Stromal cell of bone marrow (primary cell): ENCODE measurements at regions not wholly inside any gene's neighbourhood (a gene's known extent, or its start where the extent isn't known, plus 50 kb on each side); places are given as distances from the start of the nearest gene placed in this dataset.
A peak's percentile ranks its signal among the peaks of the same experiment; 100 is the strongest.
"Not testable (repeated sequence)": the region's sequence is repeated elsewhere in the genome, so short reads cannot be mapped to it uniquely, and the experiment has no call there.

Experiments
- DNase-seq: peaks from one replicate; pipeline ENCODE4 v3.0.0-alpha.2; 2012; ENCODE audit warnings: low read depth

DNA sequence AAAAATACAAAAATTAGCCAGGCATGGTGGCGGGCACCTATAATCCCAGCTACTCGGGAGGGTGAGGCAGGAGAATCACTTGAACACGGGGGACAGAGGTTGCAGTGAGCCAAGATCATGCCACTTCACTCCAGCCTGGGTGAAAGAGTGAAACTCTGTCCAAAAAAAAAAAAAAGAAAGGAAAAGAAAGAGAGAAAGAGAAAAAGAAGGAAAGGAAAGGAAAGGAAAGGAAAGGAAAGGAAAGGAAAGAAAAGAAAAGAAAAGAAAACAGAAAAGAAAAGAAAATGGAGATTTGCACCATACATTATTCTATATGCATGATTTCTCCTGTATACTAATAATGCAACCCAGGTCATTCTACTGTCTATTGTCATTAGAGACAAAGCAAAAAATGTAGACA, 421.5 kb downstream of the PCDH19 start:
- DNase-seq, result not testable (repeated sequence)

DNA sequence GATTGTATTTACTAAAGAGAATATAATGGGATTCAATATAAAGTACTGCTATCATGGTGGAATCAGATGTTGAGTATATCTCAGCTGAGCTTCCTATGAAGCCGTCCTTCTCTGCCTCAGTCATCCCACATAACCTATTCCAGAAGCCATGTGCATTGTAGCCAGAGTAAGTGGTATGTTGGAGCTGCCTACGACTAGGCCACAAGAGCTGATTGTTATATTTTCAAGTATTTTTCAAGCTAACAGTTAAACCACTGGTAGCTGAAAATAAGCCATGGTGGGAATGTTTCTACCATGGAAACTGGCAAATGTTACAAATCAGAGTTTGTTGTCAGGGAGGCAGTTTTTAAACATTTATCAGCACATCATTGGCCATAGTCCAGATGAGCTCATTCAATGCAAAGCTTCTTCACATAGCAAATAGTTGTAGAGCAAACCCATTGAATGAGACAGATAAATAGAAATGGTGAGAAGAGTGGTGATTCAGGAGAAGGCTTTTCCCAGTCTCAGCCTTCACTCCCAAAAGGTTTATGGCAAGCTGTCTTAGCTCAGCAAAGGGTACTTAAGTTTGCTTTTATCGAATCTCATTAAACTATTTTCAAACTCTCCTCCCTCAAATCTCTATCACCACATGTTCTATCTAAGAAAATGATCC, 436.4 kb downstream of the PCDH19 start:
- no peak for DNase-seq

DNA sequence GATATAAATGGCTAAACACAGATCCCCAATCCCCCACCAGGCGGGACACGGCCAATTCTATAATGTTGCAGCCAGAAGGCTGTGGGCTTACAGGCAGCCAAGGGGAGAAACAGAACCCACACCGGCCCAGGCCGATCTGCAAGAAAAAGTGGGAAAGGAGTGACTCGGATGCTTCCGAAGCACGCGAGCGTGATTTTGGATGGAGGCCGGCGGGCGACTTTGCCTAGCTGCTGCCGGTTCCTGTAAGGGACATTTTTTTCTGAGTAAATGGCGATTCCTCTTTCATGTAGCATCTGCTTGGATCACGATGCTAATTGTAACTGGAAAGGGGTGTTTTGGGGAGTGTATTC, 470.2 kb downstream of the PCDH19 start:
- DNase-seq, result no peak

GRCh38 chrX:99939206-99939882, 470.7 kb downstream of the PCDH19 start:
- DNase-seq, result not testable (repeated sequence)

DNA sequence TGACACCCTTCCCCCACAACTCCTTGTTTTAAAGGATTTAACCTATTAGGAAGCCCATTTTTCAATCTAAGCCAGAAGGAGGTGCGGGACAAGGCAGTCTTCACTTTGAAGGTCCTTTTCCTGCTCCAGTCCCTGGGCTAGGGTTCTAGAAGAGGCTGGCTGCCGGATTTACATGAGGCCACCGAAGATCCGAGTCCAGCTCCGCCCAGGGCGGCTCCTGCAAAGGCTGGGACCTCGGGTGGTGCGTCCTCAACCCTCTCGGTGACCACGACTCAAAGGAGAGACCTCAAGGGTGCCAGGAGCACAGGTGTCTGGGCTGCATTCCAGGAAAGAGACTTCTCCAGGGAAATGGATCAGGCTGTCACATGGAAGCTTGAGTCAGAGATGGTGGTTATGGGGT, 471.6 kb downstream of the PCDH19 start:
- DNase-seq, result no peak

DNA sequence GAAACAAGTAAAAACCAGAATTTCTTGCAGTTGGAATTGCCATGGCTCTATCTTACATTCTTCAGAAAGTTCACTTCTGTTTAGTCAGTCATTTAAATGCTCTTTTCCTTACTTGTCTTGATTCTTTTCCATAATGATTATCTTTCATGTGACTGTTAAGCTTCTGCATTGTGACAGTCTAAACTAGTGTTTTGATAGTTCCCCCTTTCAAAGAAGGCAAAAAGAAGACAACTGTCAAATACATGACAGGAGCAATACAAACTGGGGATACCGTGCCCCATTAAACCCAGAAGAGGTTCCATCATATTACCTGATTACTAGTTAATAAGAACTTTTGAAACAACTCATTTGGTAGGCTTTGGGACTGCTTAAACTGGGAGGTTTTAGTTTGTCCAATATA, 476.2 kb downstream of the PCDH19 start:
- DNase-seq, result no peak

- DNase-seq, result no peak
These were observed 495.4 kb downstream of the PCDH19 start for GRCh38 chrX:99914635-99915034.

DNA sequence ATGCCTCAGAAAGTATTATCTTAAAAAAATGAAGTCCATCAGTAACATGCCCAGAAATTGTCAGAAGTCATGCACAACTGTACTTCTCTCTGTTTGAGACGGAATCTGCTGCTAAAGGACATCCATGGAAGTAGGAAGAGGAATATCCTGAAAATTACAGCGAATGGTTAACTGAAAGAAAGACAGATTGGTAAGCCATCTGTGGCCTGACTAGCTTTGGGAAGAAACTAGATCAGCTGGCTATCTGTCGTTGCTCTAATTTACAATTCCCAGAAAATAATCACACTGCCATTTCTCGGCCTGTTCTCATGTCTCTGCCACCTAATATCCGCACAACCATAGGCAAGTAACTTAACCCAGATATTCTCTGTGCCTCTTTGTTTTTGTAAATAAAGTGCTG, 496.5 kb downstream of the PCDH19 start:
- DNase-seq, result no peak

- DNase-seq, result no peak
These were observed 500.1 kb downstream of the PCDH19 start for GRCh38 chrX:99909946-99910345.

GRCh38 chrX:99901091-99901490, 509.0 kb downstream of the PCDH19 start:
- DNase-seq, result no peak

DNA sequence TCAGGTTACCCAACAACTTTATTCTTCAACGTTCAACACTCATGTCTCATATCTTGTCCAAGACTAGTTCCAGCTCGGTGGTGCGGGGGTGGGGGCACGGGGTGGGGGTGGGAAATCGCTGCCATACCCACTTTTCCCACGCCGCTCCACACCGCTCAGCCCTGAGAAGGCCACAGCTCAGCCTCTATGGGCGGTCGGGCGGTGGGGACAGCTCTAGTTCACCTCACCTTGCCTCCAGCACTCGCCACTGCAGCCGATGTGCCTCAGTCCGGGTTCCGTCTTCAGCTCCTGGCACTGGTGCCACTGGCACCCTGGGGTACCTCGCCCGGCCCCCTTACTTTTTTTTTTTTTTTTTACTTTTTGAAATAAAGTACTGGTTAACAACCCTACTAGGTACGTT, 522.2 kb downstream of the PCDH19 start:
- no peak for DNase-seq

DNA sequence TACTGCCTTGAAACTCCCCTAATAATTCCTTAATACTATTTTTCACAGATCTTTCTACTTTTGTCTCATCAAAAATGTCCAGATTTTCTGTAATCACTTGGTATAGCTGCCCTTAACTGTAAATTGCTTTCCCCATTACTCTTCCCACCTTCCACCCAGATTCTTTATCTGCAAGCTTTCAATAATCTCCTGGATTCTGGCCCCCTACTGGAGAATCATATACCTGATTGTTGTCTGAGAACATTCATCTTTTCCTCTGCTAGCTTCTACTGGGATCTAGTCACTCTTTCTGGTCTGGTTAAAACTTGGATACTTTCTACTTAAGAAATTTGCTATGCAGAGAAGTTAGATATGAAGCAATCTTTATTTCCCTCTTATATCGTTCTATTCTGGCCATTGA, 552.6 kb downstream of the PCDH19 start:
- no peak for DNase-seq

GRCh38 chrX:99833821-99834220, 576.3 kb downstream of the PCDH19 start:
- no peak for DNase-seq

- DNase-seq, result no peak
These were observed 589.9 kb downstream of the PCDH19 start for GRCh38 chrX:99820197-99820596.

- DNase-seq, result no peak
These were observed 610.1 kb downstream of the PCDH19 start for GRCh38 chrX:99800016-99800415.

DNA sequence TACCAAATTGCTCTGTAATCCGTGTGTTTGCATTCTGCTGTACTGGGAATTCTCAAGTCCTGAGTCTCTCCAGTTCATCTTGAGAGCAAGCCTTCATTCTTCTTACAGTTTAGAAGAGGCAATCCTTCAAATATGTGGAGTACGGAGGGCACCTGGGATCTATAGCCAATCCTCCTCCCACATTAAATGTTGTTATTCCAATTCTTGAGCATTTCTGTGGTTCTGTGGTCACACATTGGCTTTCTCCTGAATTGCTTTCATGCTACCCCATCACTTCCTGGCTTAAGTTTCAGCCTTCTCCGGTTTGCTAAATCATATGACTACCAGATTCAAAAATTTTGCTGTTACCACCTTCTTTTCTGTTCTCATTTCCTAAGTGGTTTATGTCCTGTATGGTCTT, 611.1 kb downstream of the PCDH19 start:
- peak; percentile 19 for DNase-seq

GRCh38 chrX:99795495-99795894, 614.6 kb downstream of the PCDH19 start:
- DNase-seq, result peak; percentile 1

- no peak for DNase-seq
These were observed 627.5 kb downstream of the PCDH19 start for GRCh38 chrX:99782516-99783040.

DNA sequence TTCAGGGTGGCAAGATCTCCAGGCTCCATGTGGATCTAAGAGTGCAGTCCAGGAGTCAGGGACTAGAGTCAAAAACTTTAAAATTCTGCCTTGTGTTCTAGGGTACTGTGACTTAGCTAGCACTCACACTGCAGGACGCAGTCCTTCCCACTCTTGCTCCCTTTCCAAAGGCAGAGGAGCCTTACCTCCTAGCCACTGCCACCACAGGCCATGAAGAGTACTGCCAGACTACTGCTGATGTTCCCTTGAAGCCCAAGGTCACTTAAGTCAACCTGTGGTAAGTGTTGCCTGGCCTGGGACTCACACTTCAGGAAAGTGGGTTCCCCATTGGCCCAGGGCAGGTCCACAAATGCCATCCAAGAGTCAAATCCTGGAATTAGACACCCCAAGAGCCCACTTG, 632.2 kb downstream of the PCDH19 start:
- no peak for DNase-seq

- DNase-seq, result no peak
These were observed 648.3 kb downstream of the PCDH19 start for GRCh38 chrX:99761731-99762130.

GRCh38 chrX:99752776-99753175, 657.3 kb downstream of the PCDH19 start:
- no peak for DNase-seq

DNA sequence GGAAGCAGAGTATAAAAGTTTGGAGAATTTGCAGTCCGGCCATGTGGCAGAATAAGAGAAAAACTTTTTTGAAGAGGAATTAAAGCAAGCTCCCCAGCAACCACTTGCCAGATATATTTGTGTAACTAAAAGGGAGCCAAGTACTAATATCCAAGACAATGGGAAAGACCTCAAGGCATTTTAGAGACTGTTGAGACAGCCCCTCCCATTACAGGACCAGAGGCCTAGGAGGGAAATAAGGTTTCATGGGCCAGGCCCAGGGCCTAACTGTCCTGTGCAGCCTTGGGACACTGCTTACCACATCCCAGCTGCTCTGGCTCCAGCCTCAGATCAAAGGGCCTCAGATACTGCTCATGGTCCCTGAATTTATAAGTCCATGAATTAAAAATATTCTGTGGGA, 659.4 kb downstream of the PCDH19 start:
- DNase-seq, result no peak

DNA sequence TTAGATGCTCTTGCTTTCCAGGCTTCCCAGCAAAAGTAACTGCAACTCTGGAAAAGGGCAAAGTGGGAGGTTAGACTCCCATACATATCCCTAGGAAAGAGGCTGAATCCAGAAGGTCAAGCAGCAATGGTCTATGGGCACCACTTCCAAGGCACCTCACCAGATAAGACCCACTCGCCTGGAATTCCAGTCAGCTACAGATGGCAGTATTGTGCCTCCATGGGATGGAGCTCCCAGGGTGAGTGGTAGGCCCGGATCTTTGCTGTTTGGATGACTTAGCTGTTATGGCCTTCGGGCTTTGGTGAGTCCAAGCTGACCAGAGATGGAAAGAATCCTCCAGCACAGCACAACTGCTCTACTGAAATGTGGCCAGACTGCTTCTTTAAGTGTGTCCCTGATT, 688.0 kb downstream of the PCDH19 start:
- DNase-seq, result no peak

- DNase-seq, result no peak
These were observed 690.9 kb downstream of the PCDH19 start for GRCh38 chrX:99719140-99719539.
